Keratinocyte (primary cell): ENCODE measurements at regions not wholly inside any gene's neighbourhood (a gene's known extent, or its start where the extent isn't known, plus 50 kb on each side); places are given as distances from the start of the nearest gene placed in this dataset.

Experiments used
- DNase-seq: peaks from one replicate; pipeline ENCODE4 v3.0.0-alpha.2; 2011; ENCODE audit warnings: low read depth, missing footprints, low spot score
- FAIRE-seq: peaks from 2 replicates; lab custom pipeline; 2011; peaks lifted over from hg19 to GRCh38; lab: Jason Lieb, UNC
- H2AFZ ChIP-seq: 2 replicates; pipeline ENCODE4 v1.6.0; 2012; ENCODE audit warnings: low read length, control low read depth, inconsistent platforms; ENCODE audit not compliant: control insufficient read depth
- H3K27ac ChIP-seq: 2 replicates; pipeline ENCODE4 v1.5.1; 2011; ENCODE audit warnings: low read length; ENCODE audit not compliant: control insufficient read depth, insufficient read depth
- H3K27me3 ChIP-seq: 3 replicates; pipeline ENCODE4 v1.6.0; 2011; ENCODE audit warnings: low read length; ENCODE audit not compliant: control insufficient read depth, insufficient read depth; ENCODE audit errors: extremely low read depth
- H3K36me3 ChIP-seq, 2 experiments: 2 replicates in 1 of 2; 3 replicates in 1 of 2; pipeline ENCODE4 v1.5.1; 2011; ENCODE audit warnings: low read length in 2 of 2, mild to moderate bottlenecking in 1 of 2; ENCODE audit not compliant: control insufficient read depth in 2 of 2, insufficient read depth in 2 of 2; ENCODE audit errors: extremely low read depth in 1 of 2
- H3K4me1 ChIP-seq: 3 replicates; pipeline ENCODE4 v1.5.1; 2011; ENCODE audit warnings: low read length; ENCODE audit not compliant: control insufficient read depth, insufficient read depth; ENCODE audit errors: extremely low read depth
- H3K4me2 ChIP-seq: 3 replicates; pipeline ENCODE4 v1.6.0; 2011; ENCODE audit warnings: low read depth, low read length; ENCODE audit not compliant: control insufficient read depth, insufficient read depth; ENCODE audit errors: extremely low read depth
- H3K4me3 ChIP-seq, 3 experiments: fragments of 200-600 bp in 1 of 3; sonication (generic) in 1 of 3; 2 replicates in 2 of 3; 3 replicates in 1 of 3; pipeline ENCODE4 v1.5.1; 2011 to 2016; ENCODE audit warnings: low read length in 3 of 3, mild to moderate bottlenecking in 3 of 3, control low read depth in 2 of 3, inconsistent platforms in 1 of 3, low read depth in 1 of 3, mixed read lengths in 1 of 3, mixed run types in 1 of 3, moderate library complexity in 1 of 3; ENCODE audit not compliant: control insufficient read depth in 2 of 3, insufficient read depth in 2 of 3; ENCODE audit errors: extremely low read depth in 1 of 3
- H3K79me2 ChIP-seq: 2 replicates; pipeline ENCODE4 v1.6.0; 2012; ENCODE audit warnings: low read length; ENCODE audit not compliant: control insufficient read depth, insufficient read depth
- H3K9ac ChIP-seq: 3 replicates; pipeline ENCODE4 v1.6.0; 2011; ENCODE audit warnings: low read length; ENCODE audit not compliant: control insufficient read depth, insufficient read depth; ENCODE audit errors: extremely low read depth
- H3K9me1 ChIP-seq: 3 replicates; pipeline ENCODE4 v1.6.0; 2011; ENCODE audit warnings: low read length; ENCODE audit not compliant: control insufficient read depth, insufficient read depth; ENCODE audit errors: extremely low read depth
- H3K9me3 ChIP-seq: 2 replicates; pipeline ENCODE4 v1.5.1; 2012; ENCODE audit warnings: low read depth, low read length; ENCODE audit not compliant: control insufficient read depth
- H4K20me1 ChIP-seq: 3 replicates; pipeline ENCODE4 v1.6.0; 2011; ENCODE audit warnings: low read length; ENCODE audit not compliant: control insufficient read depth, insufficient read depth; ENCODE audit errors: extremely low read depth
- CTCF ChIP-seq, 3 experiments: IDR thresholded peaks in 1 of 3; conservative IDR thresholded peaks in 1 of 3; optimal IDR thresholded peaks in 1 of 3; 2 replicates in 2 of 3; 3 replicates in 1 of 3; pipeline versions ENCODE3 to v1.5.1; 2011; ENCODE audit warnings: low read length in 3 of 3, mild to moderate bottlenecking in 3 of 3, moderate library complexity in 2 of 3, control low read depth in 1 of 3, inconsistent platforms in 1 of 3; ENCODE audit not compliant: insufficient read depth in 2 of 3; ENCODE audit errors: extremely low read depth in 1 of 3
- EZH2 ChIP-seq: IDR thresholded peaks from one replicate; pipeline ENCODE4 v1.6.1; 2012; ENCODE audit warnings: inconsistent platforms, mild to moderate bottlenecking, low read length, moderate library complexity
- dilution Hi-C: fragments of 300-500 bp; cut with MboI; formaldehyde crosslinking; loops from one replicate; pipeline ENCODE4 v1.7.0; 2020; ENCODE audit warnings: low sequenced_read_pairs; ENCODE audit not compliant: extremely low pct_ligation_motif_present

GRCh38 chr17:15171167-15172047 lies 93.7 kb downstream of the PMP22 start:
- no peaks in the 10 kb centered on the region for H3K27me3 ChIP-seq

GRCh38 chr17:15169676-15170075 lies 95.5 kb downstream of the PMP22 start:
- no peaks in the 10 kb centered on the region for H3K79me2 ChIP-seq
- no peaks in the 10 kb centered on the region for H3K9me1 ChIP-seq
- no peaks in the 10 kb centered on the region for H4K20me1 ChIP-seq
- no peak overlapping the region for H2AFZ ChIP-seq
- DNase-seq = no peak
- no peak overlapping the region for H3K4me2 ChIP-seq
- H3K27me3 ChIP-seq = no peaks in the 10 kb centered on the region
- no peaks in the 10 kb centered on the region for H3K9me3 ChIP-seq
- dilution Hi-C loops = no loop called here
- no peak overlapping the region for H3K27ac ChIP-seq
- H3K4me3 ChIP-seq = no peak overlapping the region
- TF ChIP-seq EZH2 (no peak), CTCF (optimal IDR thresholded peaks at IDR 0.05 in 1 of 3, IDR thresholded peaks at IDR 0.05 in 1 of 3, conservative IDR thresholded peaks at IDR 0.05 in 1 of 3; ENCODE audit: extremely low read depth in 1 of 3, insufficient read depth in 2 of 3, low read length in 3 of 3) (no peak)
- no peak for FAIRE-seq
- no peaks in the 10 kb centered on the region for H3K36me3 ChIP-seq
- H3K4me1 ChIP-seq = no peaks in the 10 kb centered on the region
- H3K9ac ChIP-seq = no peak overlapping the region

More at GRCh38 chr17:15171167-15172047, 93.7 kb downstream of the PMP22 start:
- no peaks in the 10 kb centered on the region for H3K36me3 ChIP-seq
- H3K27ac ChIP-seq = no peak overlapping the region
- TF ChIP-seq EZH2 = no peak
- TF ChIP-seq CTCF (optimal IDR thresholded peaks at IDR 0.05 in 1 of 3, IDR thresholded peaks at IDR 0.05 in 1 of 3, conservative IDR thresholded peaks at IDR 0.05 in 1 of 3; ENCODE audit: extremely low read depth in 1 of 3, insufficient read depth in 2 of 3, low read length in 3 of 3) = peak; percentile 87 to 95 (median 92)
- no peak overlapping the region for H3K4me3 ChIP-seq
- H2AFZ ChIP-seq = peak overlapping the region; percentile 41
- H3K9ac ChIP-seq = no peak overlapping the region
- H3K4me2 ChIP-seq = no peak overlapping the region
- H3K9me1 ChIP-seq = no peaks in the 10 kb centered on the region
- dilution Hi-C loops = no loop called here
- H4K20me1 ChIP-seq = no peaks in the 10 kb centered on the region
- no peaks in the 10 kb centered on the region for H3K9me3 ChIP-seq
- H3K79me2 ChIP-seq = no peaks in the 10 kb centered on the region
- FAIRE-seq (peak; percentile 65), DNase-seq (no peak)
- no peaks in the 10 kb centered on the region for H3K4me1 ChIP-seq
